GM18909 (cell line): ENCODE measurements at regions not wholly inside any gene's neighbourhood (a gene's known extent, or its start where the extent isn't known, plus 50 kb on each side); places are given as distances from the start of the nearest gene placed in this dataset.
"Not testable (repeated sequence)": the region's sequence is repeated elsewhere in the genome, so short reads cannot be mapped to it uniquely, and the experiment has no call there.

Experiments
- ATAC-seq: cut with Tn5 transposase; IDR thresholded peaks from one replicate; pipeline ENCODE4 v1.9.1; 2021; ENCODE audit warnings: mild to moderate bottlenecking; ENCODE audit not compliant: unreplicated experiment, poor library complexity

DNA sequence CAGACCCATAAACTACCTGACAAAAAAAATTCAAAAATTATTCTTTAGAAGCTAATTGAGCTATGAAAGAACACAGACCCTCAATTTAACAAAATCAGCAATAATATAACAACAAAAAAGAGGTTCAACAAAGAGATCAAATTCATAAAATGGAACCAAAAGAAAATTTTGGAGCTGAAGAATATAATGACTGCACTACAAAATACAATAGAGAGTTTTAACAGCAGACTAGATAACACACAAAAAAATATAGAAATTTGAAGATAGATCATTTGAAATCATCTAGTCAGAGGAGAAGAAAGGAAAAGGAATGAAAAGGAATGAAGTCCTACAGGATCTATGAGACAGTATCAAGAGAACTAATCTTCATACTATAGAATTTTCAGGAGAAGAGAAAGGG, 422.1 kb downstream of the PAX1 start:
- ATAC-seq = no peak

DNA sequence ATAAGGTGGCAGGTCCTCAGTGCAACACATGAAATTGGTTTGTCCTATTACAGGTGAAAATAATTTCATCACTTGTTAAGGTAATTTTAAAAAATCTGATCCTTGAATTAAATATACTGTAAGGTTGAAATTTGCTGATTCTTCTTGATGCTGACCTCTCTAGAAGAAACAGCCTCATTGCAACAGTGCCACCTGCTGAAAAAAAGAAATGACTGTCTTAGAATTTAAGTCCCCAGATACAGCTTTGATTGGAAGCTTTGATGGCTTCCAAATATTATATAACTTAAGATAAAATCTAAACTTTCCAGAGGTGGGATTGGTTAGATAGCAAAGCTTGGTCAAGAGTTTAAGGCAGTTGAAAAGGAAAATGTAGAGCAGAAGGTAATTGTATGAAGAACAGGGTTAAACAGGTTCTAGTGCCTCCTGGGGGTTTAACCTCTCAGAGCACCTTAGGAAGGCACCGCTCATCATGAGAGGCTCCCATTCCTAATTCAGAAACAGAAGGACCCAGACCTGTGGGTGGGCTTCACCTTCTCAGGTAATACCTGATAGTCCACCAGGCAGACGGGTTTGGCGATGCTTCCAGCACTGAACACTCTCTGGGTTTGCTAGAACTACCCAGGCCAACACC, 401.0 kb downstream of the PAX1 start:
- no peak for ATAC-seq

DNA sequence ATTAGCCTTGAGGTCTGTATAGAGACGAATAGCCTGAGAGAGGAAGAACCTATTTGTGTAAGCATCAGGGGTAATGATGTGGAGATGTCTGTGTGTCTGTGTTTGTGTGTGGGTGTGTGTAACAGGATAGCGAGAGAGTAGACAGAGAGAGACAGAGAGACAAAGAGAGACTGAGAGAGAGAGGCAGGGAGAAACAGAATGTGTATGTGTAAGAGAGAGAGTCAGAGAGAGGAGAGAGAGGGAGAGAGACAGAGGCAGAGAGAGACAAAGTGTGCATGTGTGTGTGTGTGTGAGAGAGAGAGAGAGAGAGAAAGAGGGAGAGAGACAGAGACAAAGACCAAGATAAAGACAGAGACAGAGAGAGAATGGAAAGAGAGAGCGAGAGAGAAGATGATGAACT, 396.1 kb downstream of the PAX1 start:
- ATAC-seq = no peak

DNA sequence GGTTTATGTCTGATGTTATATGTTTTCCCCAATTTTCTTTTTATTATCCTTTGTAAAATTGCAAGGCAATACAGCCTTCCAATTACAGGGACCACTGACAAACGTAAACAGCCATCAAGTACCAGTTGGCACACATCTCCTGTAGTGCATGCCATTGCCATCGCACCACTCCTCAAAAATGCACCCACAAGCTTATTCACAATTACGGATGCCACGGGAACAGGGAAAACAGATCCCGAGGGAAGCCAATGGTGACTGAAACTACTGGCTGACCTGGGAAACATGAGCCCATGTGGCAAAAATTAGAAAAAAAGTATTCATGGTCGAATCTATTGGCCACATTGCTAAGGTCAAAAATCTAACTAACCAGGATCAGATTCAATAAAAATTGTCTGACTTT, 395.2 kb downstream of the PAX1 start:
- no peak for ATAC-seq

DNA sequence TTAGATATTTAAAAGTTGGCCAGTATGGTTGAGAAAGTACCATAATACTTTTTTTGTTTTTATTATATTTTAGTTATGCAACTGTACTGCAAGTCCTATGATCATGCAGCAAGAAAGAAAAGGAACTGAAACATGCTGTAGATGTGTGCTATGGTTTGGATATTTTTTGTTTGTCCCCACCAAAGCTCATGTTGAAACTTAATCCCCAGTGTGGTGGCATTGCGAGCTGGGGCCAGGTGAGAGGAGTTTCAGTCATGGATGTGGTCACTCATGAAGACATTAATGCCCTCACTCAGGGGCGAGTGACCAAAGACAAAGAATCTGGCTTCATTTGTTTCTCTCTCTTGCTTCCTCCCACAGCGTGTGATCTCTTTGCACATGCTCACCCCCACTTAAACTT, 393.9 kb downstream of the PAX1 start:
- no peak for ATAC-seq

DNA sequence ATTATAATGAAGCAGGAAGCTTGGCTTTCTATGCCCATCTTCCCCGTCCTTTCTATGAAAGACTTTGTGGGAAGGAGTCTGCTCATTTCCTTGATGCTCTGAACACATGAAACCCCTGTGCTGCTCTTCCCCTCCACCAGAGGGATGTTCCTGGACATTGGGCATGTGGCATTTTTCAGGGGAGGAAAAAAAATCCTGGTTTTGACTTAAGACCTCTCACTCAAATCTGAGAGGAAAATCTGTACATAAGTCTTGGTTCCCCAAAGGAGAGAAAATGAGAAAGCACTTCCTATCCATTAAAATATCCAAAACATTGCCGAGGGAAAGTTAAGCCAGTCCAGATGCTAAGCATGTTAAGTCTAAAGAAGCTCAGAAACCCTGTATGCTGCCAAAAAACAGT, 393.0 kb downstream of the PAX1 start:
- ATAC-seq = no peak

DNA sequence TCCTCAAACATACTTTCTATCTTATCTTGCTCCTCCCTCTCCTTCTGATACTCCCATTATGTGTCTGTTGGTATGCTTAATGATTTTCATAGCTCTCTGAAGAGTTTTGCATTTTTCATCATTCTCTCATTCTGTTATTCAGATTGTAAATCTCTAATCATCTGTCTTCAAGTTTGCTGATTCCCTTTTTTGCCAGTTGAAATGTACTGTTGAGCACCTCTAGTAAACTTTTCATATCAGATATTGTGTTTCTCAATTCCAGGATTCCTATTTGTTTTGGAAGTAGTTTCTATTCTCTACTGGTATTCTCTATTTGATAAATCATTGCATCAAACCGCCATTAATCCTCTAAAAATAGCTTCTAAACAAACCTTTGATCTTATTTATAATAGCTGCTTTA, 387.7 kb downstream of the PAX1 start:
- ATAC-seq = no peak

DNA sequence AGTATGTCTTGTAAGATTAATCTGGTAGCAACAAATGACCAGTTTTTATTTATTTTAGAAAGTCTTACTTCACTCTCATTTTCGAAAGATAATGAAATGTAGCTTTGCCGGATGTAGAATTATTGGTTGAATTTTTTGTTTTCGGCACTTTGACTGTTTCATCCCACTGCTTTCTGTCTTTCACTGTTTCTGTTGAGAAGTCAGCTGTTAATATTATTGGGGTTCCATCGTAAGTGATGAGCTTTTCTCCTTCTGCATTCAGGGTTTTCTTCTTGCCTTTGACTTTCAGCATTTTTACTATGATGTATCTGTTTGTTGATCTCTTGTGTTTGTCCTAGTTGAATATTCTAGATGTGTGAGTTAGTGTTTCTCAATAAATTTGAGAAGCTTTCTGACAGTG, 383.4 kb downstream of the PAX1 start:
- ATAC-seq = no peak

DNA sequence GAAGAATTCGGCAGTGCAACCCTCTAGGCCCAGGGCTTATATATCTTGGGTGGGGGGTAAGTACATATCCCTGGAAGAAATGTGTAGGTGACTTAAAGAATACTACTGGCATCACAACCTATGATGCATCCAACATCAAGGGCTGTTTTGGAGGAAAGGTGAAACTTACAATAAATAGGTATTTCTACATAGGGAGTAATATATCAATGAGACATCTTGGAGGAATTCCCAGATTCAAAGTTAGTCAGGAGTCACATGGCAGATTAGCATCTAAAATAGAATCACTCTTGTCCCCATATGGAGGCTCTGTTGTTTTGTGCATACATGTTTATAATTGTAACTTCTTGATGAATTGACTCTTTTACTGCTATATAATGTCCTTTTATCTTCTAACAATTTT, 375.5 kb downstream of the PAX1 start:
- ATAC-seq = no peak

DNA sequence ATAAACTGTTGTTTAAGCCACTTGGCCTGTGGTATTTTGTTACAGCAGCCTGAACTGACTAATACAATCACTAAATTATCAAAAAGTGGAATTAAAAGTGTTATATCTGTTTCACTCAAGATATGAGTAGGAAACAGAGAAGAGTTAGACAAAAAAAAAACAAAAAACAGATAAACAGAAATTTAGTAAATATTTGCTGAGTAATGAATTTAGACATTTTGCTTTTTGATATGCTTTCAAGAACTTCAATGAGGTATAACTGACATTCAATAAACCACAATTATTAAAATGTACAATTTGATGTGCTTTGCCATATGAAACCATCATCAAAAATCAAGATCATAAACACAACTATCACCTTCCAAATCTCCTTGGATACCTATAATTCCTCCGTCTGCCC, 369.2 kb downstream of the PAX1 start:
- ATAC-seq = no peak

DNA sequence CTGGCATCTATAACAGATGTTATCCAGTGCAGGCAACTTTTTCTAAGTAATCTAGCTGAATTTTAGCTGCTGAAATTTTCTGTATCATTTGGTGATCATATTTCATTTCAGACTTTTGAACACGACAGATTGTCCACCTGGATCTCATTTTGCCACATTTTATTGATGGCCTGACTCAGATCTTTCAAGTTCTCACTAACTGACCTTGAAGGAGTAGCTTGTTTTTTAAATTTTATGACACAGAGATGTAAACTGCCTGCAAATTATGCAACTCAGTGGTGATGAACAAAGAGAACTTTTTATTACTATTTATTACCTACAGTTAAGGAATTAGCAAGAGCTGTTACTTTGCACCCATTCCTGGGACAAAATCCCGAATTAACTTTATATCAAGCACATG, 366.4 kb downstream of the PAX1 start:
- no peak for ATAC-seq

DNA sequence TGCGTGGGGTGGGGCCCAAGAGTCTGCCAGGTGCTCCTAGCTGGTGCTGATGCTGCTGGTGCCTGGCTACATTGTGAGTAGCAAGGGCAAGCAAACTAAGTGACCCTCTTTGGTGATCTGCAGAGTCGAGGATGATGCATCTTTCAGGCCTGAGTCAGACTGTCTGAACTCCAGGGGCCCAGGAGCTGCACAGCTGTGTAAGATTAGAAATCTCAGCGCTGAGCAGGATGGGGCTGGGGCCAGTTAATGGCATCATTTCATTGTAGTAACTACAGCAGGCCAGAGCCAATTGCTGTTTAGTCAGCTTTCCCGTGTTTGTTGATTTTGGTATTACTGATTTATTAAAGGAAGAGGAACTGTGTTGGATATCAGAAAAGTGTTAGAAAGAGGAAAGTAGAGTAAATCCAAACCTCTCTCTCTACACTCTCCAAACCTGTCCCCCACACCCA, 365.2 kb downstream of the PAX1 start:
- ATAC-seq = no peak

DNA sequence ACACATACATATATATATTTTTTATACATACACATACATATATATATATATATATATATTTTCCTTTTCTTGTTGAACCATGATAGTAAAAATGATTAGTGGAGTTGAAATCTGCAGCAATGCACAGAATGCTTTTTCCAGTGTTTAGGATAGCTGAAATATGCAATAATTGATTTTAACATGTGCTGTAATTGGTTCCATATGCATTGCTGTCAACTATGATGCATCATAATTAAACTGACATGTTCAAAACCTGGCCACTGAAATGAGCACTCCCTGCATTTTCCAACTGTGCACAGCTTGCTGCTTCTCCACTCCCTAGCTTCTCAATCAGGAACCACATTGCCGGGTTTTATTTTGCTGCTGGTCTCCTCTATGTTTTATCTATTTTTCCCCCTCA, 358.3 kb downstream of the PAX1 start:
- no peak for ATAC-seq

DNA sequence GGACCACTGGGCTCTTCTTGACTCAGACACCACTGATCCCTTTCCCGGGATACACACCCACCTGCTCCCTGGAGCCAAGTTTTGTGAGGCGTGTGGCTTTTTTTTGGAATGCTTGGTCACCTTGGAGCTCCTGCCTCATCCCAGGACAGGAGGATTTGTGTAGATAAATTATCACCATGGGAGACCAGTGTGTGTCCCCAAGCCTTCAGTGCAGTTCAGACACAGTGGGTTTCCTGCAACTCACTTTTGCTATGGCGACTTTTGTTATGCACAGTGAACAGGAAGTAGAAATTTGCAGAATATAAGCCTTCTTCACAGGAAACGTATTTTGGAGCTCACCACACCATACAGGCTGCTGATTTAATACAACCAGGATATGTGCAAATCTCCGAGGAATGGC, 357.4 kb downstream of the PAX1 start:
- no peak for ATAC-seq

DNA sequence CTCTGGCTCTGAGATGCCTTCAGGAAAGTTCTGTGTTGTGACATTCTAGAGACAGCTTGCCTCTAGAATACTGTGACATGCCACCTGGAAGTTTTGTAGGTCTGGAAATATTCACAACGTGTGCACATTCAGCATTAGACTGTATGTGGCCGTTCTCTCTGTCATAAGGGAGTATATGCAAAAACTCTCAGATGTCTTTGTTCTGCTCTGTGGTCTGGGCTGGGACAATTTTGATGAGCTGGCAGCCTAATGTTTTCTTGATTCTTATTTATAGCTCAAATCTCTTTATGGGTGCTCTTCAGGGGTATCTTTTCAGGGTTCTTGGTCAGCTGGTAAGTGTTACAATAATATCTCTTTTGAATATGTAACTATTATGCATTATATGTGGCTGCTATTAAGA, 355.1 kb downstream of the PAX1 start:
- ATAC-seq = no peak

DNA sequence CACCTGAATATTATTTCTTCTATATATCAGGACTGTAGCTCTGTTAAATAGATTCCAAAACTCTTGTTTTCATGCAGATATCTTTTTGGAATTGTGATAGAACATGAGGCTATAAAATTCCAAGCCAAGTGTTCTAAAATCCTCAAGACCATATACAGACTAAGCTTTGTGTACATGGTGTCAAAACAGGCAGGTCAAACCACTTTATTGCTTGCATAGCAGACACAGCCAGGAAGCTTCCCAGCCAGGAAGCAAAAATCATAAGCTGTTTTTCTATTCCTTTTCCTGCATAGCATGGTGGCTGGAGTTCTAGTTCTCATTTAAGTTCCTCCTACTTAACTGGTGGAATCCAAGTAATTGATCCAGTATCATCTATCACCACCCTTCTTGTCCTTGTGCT, 353.3 kb downstream of the PAX1 start:
- ATAC-seq = no peak

DNA sequence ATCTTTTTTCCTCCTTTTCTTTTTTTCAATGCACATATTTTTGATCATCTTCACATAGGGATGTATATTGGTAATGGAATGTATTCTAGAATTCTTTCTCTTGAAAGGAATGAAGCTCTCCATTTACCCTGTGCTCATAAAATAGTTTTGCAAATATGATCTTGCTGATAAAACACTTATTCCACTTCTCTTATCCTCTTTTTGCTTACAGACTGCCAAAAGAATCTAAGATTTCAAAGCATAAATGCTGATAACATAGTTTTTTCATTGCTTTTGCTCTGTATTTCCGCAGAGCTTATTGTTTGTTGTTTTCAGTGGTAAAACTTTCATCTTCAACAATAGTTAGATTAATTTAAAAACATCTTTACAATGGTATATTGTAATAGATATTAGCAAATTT, 350.5 kb downstream of the PAX1 start:
- no peak for ATAC-seq

DNA sequence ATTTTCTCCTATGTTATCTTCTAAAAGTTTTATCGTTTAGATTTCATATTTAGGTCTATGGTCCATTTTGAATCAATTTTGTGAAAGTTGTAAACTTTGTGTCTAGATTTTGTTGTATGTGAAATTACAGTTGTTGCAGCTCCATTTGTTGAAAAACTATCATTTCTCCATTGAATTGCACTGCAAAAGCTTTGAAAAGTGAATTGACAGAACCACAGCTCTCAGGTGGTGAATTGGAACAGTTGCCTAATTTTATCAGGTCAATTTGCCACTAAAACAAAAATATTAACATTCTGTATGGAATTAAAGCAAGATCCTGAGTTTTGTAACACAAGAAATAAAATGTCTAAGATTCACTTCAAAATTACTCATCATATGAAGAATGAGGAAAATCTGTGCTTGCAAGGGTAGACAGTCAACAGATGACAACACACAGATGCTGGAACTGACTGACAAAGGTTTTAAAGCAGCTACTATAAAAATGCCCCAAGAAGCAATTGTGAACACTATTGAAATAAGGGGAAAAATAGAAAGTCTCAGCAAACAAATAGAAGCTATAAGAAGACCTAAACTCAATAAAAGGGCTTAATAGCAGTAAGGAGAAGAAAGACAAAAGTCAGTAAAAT, 346.7 kb downstream of the PAX1 start:
- no peak for ATAC-seq

DNA sequence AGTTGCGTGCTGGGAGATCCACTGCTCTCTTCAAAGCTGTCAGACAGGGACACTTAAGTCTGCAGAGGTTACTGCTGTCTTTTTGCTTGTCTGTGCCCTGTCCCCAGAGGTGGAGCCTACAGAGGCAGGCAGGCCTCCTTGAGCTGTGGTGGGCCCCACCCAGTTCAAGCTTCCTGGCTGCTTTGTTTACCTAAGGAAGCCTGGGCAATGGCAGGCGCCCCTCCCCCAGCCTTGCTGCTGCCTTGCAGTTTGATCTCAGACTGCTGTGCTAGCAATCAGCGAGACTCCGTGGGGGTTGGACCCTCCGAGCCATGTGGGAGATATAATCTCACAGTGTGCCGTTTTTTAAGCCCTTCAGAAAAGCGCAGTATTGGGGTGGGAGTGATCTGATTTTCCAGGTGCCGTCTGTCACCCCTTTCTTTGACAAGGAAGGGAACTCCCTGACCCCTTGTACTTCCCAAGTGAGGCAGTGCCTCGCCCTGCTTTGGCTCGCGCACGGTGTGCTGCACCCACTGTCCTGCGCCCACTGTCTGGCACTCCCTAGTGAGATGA, 340.6 kb downstream of the PAX1 start:
- ATAC-seq = not testable (repeated sequence)

DNA sequence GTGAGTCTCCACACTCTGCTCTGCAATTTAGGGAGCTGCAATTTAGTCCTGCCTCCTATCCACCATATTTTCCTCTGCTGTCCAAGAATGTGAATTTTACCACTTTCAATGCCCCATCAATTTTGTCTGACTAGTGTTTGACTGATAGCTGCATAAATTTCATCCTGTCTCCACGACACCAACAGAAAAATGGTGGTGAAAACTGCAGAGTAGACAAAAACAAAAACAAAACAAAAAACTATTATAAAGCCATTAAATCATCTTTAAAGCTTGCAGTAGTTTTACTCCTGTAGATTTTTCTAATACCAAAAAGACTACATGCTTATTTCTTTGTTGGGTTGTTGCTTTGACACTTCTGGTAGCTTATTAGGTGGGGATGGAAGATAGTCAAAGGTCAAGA, 322.0 kb downstream of the PAX1 start:
- ATAC-seq = no peak

DNA sequence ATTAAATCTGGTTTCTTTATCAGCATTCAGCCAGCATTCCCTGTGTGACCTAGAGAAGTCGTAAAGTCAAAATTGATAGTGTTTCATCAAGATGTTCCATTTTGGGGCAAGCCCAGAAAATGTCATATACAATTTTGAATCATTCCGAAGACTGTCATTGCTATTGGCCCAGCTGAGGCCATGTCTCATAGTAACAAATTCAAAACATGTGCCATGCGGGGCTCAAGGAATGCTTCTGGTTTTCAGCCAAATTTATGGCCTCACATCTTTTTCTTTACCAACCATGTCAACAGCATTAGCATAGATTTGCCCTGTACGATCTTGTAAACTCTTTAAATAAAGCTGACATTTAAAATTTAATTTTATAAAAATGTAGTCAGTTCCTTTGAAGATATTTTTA, 314.7 kb downstream of the PAX1 start:
- no peak for ATAC-seq

DNA sequence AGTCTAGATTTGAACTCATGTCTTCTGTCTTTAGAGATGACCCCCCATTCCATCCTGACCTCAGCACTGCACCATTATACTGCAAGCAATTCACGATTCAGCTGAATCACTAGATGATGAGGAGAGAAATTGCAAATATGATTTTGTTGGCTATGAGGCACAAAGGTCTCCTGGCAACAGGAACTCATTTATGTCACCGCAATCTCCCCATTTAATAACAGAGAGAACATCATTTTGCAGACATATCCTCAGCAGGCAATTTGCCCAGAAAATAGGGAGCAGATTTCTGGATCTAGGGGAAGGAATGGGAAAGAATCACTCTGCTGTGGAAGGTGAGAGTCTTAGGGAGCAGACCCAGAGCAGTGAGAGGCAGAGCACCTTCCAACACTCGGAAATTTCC, 303.0 kb downstream of the PAX1 start:
- no peak for ATAC-seq
